Aorta (tissue), 5 donors: ENCODE measurements at regions not wholly inside any gene's neighbourhood (a gene's known extent, or its start where the extent isn't known, plus 50 kb on each side); places are given as distances from the start of the nearest gene placed in this dataset.
A peak's percentile ranks its signal among the peaks of the same experiment; 100 is the strongest.

Experiments
- ATAC-seq: fragments of 200-7000 bp; cut with Tn5 transposase; one replicate; pipeline ENCODE4 v1.9.1; 2022; ENCODE audit warnings: moderate library complexity; ENCODE audit not compliant: low FRiP score
- DNase-seq, 2 donors: peaks; one replicate each; pipeline ENCODE4 v3.0.0-alpha.2; 2020
- H3K27ac ChIP-seq, 2 donors: one replicate each; pipeline ENCODE4 v1.5.1; 2013; ENCODE audit warnings: low read length in 2 of 2, mild to moderate bottlenecking in 2 of 2, moderate library complexity in 2 of 2, control low read depth in 1 of 2, inconsistent platforms in 1 of 2, low read depth in 1 of 2
- H3K27me3 ChIP-seq, 2 donors: one replicate each; pipeline ENCODE4 v1.6.1; 2013; ENCODE audit warnings: control low read depth in 1 of 2, low read length in 1 of 2, mild to moderate bottlenecking in 1 of 2, moderate library complexity in 1 of 2; ENCODE audit not compliant: insufficient read depth in 2 of 2, control insufficient read depth in 1 of 2
- H3K36me3 ChIP-seq, 2 donors: one replicate each; pipeline ENCODE4 v1.6.1; 2013; ENCODE audit warnings: control low read depth in 1 of 2, low read length in 1 of 2, mild to moderate bottlenecking in 1 of 2; ENCODE audit not compliant: insufficient read depth in 2 of 2, control insufficient read depth in 1 of 2
- H3K4me1 ChIP-seq, 2 donors: one replicate each; pipeline ENCODE4 v1.6.1; 2013; ENCODE audit warnings: low read length in 2 of 2, control low read depth in 1 of 2, mild to moderate bottlenecking in 1 of 2, moderate library complexity in 1 of 2; ENCODE audit not compliant: insufficient read depth in 2 of 2, control insufficient read depth in 1 of 2
- H3K4me3 ChIP-seq, 2 donors: one replicate each; pipeline ENCODE4 v1.5.1; 2013; ENCODE audit warnings: low read length in 2 of 2, control low read depth in 1 of 2, mild to moderate bottlenecking in 1 of 2
- H3K9me3 ChIP-seq: one replicate; pipeline ENCODE4 v1.6.1; 2013; ENCODE audit warnings: mild to moderate bottlenecking, low read length; ENCODE audit not compliant: control insufficient read depth
- WGBS, 2 donors: extraction: QIAGEN DNeasy Blood & Tissue Kit; methylation state at CpG; one replicate each; pipeline ENCODE4 v1.1.7; 2013; 5-methylcytosine and 5-hydroxymethylcytosine counted together
- intact Hi-C, 2 donors: fragments of 100-400 bp; cut with DNase I; formaldehyde crosslinking; loops; one replicate each; pipeline versions ENCODE4 v1.14.2 to v1.15.0; 2022
- donor health status: healthy with polysubstance abuse.
- donor health status: Bipolar disorder and iron deficiency.
- donor health status: DM: no; HTN: no; CAD: no.
- donor health status: DM: no; HTN: no; CAD: no.
- donor health status: DM: yes; HTN: yes; CAD: no.

GRCh38 chr9:663541-663940 lies 178.0 kb upstream of the DMRT1 start:
- Histone ChIP-seq H3K27ac (no peak overlapping the region), H3K4me1 (no peaks in the 10 kb centered on the region), H3K27me3 (no peaks in the 10 kb centered on the region), H3K36me3 (no peaks in the 10 kb centered on the region), H3K9me3 (no peaks in the 10 kb centered on the region), H3K4me3 (no peak overlapping the region)
- no peak for ATAC-seq
- DNase-seq: no peak
- intact Hi-C loops: no loop called here
- WGBS, 2 donors: 6 to 9% methylated on average over 3 of the region's 3 CpGs

- intact Hi-C loops: no loop called here
- Histone ChIP-seq H3K27me3 (no peaks in the 10 kb centered on the region), H3K36me3 (no peaks in the 10 kb centered on the region), H3K9me3 (no peaks in the 10 kb centered on the region), H3K4me3 (no peak overlapping the region), H3K27ac (no peak overlapping the region), H3K4me1 (no peaks in the 10 kb centered on the region)
- no peak for ATAC-seq
- no peak for DNase-seq
- WGBS, 2 donors: 25 to 41% methylated on average over 2 of the region's 2 CpGs
Measured at GRCh38 chr9:665296-665695, 176.2 kb upstream of the DMRT1 start.

GRCh38 chr9:671997-672396 lies 169.5 kb upstream of the DMRT1 start:
- no peak overlapping the region for H3K27ac ChIP-seq
- ATAC-seq (no peak), DNase-seq (no peak)
- no peaks in the 10 kb centered on the region for H3K9me3 ChIP-seq
- intact Hi-C loops: no loop called here
- no peaks in the 10 kb centered on the region for H3K36me3 ChIP-seq
- H3K4me1 ChIP-seq: peaks cover 0 to 2% of the 10 kb centered on the region in 2 donors
- WGBS, 2 donors: 95 to 97% methylated on average over 2 of the region's 2 CpGs
- H3K27me3 ChIP-seq: no peaks in the 10 kb centered on the region
- H3K4me3 ChIP-seq: no peak overlapping the region

DNA sequence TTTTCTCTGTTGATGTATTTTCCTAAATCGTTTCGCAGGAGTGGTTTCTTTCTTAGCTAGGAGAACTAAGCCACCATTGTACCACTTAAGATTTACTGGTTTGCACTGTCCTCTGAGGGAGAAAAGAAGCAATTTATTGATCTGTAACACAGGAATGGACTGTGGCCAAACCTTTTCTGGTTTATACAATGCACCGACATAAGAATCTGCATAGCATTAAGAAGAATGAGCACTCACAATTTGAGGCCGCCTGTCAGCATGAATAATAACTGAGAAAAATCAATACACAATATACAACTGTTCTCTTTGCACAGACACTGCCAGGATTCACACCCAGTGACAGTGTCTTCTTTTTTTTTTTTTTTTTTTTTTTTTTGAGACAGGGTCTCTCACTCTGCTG lies 168.6 kb upstream of the DMRT1 start:
- ATAC-seq (no peak), DNase-seq (no peak)
- no peaks in the 10 kb centered on the region for H3K36me3 ChIP-seq
- no peak overlapping the region for H3K27ac ChIP-seq
- intact Hi-C loops: no loop called here
- no peaks in the 10 kb centered on the region for H3K9me3 ChIP-seq
- H3K4me1 ChIP-seq: peaks cover 0 to 2% of the 10 kb centered on the region in 2 donors
- H3K27me3 ChIP-seq: no peaks in the 10 kb centered on the region
- WGBS, 2 donors: 64 to 75% methylated on average over 4 of the region's 4 CpGs
- H3K4me3 ChIP-seq: no peak overlapping the region

DNA sequence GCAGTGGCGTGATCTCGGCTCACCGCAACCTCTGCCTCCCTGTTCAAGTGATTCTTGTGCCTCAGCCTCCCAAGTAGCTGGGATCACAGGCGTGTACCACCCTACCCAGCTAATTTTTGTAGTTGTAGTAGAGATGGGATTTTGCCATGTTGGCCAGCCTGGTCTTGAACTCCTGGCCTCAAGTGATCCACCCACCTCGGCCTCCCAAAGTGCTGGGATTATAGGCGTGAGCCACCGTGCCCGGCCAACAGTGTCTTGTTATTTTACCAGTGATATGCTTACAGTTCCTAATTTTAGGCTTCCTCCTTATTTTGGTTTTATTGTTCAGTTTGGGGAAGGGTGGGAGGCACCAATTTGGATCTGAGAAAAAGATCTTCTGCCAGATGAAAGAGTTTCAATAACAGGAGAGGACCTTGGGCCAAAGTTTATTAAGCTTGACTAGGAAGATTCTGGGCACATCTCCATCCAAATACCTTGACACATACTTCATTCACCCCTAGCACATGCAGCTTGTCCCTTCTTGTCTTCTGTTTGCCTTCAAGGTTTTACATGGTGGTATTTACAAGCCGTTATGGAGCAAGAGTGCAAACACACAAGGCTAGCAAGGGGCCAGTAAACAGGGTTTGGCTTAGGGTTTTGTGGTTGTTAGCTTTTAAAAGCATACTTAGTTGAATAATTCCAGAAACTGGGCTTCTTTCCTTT lies 168.1 kb upstream of the DMRT1 start:
- no peaks in the 10 kb centered on the region for H3K9me3 ChIP-seq
- no peaks in the 10 kb centered on the region for H3K36me3 ChIP-seq
- ATAC-seq (no peak), DNase-seq (no peak)
- H3K27ac ChIP-seq: no peak overlapping the region
- no peak overlapping the region for H3K4me3 ChIP-seq
- WGBS, 2 donors: 62 to 79% methylated on average over 9 of the region's 9 CpGs
- H3K4me1 ChIP-seq: peaks cover 0 to 2% of the 10 kb centered on the region in 2 donors
- intact Hi-C loops: no loop called here
- no peaks in the 10 kb centered on the region for H3K27me3 ChIP-seq

DNA sequence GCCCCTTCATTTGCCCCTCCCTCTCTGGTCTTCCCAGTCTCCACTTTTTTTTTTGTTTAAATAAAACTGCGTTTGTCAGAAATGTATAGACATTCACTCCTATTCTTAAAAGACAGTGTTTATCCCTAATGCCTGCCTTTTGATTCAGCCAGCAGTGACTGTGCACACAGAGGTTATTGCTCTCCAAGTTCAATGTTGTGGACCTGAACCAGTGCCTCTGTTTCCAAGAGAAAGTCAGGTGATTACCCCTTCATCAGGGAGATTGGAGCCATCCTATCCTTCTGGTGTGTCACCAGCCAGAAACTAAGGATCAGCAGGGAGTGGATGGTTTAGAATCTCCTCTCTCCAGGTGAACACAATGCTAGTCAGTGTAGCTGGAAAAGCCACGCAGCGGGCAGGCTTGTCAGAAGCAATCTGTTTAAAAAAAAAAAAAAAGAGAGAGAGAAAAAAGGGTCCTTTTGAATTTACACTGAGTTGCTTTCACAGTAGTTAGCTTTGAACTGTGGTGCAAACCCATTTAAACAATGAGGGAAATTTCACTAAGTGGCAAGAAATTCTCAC lies 167.5 kb upstream of the DMRT1 start:
- H3K4me1 ChIP-seq: peaks cover 0 to 2% of the 10 kb centered on the region in 2 donors
- no peak overlapping the region for H3K27ac ChIP-seq
- intact Hi-C loops: no loop called here
- H3K4me3 ChIP-seq: no peak overlapping the region
- 25 to 29% methylated on average over 3 of the region's 3 CpGs for WGBS, 2 donors
- peak; percentile 21 for ATAC-seq
- H3K36me3 ChIP-seq: no peaks in the 10 kb centered on the region
- no peak for DNase-seq
- H3K27me3 ChIP-seq: no peaks in the 10 kb centered on the region
- no peaks in the 10 kb centered on the region for H3K9me3 ChIP-seq

DNA sequence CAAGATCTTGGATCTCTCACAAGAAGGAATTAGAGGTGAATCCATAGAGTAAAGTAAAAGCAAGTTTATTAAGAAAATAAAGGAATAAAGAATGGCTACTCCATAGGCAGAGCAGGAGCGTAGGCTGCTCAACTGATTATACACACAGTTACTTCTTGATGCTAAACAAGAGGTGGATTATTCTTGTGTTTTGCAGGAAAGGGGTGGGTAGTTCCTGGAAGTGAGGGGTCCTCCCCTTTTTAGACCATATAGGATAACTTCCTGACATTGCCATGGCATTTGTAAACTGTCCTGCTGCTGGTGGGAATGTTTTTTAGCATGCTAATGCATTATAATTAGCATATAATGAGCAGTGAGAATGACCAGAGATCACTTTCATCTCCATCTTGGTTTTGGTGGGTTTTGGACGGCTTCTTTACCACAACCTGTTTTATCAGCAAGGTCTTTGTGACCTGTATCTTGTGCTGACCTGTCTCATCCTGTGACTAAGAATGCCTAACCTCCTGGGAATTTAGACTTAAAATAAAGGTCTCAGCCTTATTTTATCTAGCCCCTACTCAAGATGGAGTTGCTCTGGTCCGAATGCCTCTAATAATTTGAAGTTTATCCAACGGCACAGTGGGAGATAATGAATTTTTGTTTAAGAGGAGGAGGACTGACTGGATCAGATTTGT lies 165.7 kb upstream of the DMRT1 start:
- ATAC-seq: no peak
- Histone ChIP-seq H3K4me1 (peaks cover 0 to 2% of the 10 kb centered on the region in 2 donors), H3K9me3 (no peaks in the 10 kb centered on the region), H3K36me3 (no peaks in the 10 kb centered on the region), H3K27ac (no peak overlapping the region), H3K27me3 (no peaks in the 10 kb centered on the region), H3K4me3 (no peak overlapping the region)
- no peak for DNase-seq
- intact Hi-C loops: no loop called here
- 60 to 71% methylated on average over 4 of the region's 4 CpGs for WGBS, 2 donors

DNA sequence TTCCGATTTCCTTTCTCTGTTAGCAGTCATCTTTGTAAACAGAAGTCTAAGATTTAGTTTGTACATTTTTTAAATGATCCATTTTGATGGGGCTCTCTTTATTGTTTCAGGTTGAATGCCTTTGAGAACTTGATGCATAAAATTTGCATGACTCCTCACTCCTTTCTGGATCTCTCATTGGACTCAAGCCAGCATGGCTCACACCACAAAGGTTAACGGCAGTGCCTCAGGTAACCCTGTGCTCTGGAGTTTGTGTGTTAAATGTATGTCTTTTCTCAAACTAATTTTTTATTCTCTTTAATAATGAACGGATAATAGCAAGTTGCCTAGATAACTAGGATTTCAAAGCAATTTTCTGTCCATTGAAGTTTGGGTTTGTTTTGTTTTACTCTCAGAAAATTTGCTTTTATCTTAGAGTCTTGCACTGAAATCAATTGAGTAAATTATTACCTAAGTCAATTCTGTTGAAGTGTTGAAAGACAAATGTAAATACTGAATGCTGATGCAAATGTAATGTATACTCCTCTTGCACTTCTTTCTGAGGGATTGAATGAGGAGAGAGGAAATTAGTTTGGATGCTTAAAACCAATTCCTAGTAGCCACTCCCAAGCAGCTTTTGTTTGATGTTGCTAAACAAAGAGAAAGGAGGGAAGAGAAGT lies 164.6 kb upstream of the DMRT1 start:
- H3K9me3 ChIP-seq: no peaks in the 10 kb centered on the region
- 40 to 56% methylated on average over 3 of the region's 3 CpGs for WGBS, 2 donors
- DNase-seq (no peak), ATAC-seq (no peak)
- H3K27me3 ChIP-seq: no peaks in the 10 kb centered on the region
- no peaks in the 10 kb centered on the region for H3K36me3 ChIP-seq
- intact Hi-C loops: no loop called here
- peak overlapping the region in 1 of 2 donors; percentile 57 for H3K27ac ChIP-seq
- peak overlapping the region; percentile 61 to 84 for H3K4me3 ChIP-seq
- H3K4me1 ChIP-seq: peaks cover 0 to 2% of the 10 kb centered on the region in 2 donors
